Stimulated activated CD8-positive, alpha-beta memory T cell treated with anti-CD3 and anti-CD28 coated beads, Interleukin-2, amount 100 ng/mL, for 48 hours (primary cell): ENCODE measurements at regions not wholly inside any gene's neighbourhood (a gene's known extent, or its start where the extent isn't known, plus 50 kb on each side); places are given as distances from the start of the nearest gene placed in this dataset.
"Not testable (repeated sequence)": the region's sequence is repeated elsewhere in the genome, so short reads cannot be mapped to it uniquely, and the experiment has no call there.

Experiments
- DNase-seq, 2 donors: peaks; one replicate each; pipeline ENCODE4 v3.0.0-alpha.2; 2020; ENCODE audit warnings: low read depth in 2 of 2

DNA sequence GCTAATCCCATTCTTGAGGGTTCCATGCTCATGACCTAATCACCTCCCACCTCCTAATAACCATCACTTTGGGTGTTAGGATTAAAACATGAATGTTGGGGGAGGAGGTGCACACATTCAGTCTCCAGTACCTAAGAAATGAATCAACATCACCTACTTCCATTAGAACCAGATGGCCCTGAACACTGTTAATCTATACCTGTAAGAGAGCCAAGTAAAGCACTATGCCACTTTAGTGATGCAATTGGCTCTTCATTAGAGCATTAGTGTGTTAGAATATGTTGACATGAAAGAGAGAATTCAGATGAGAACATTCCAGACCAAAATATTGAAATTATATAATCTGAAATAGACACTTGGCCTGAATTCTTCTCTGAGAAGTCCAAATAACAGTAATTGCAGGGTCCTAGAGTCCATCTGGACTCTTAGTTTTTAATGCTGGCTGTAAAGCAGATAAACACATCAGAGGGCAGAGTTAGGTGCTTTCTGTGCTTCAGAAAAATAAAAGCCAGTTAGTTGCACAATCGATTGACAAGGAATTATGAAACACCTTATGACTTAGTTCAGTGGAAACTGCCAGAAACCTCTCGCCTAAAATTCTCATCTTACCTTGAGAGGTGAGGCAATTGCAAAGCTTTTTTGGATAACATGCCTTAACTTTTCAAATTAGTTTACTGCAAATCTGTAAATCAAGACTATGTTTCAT, 923.7 kb downstream of the SLC4A3 start:
- DNase-seq, result no peak

DNA sequence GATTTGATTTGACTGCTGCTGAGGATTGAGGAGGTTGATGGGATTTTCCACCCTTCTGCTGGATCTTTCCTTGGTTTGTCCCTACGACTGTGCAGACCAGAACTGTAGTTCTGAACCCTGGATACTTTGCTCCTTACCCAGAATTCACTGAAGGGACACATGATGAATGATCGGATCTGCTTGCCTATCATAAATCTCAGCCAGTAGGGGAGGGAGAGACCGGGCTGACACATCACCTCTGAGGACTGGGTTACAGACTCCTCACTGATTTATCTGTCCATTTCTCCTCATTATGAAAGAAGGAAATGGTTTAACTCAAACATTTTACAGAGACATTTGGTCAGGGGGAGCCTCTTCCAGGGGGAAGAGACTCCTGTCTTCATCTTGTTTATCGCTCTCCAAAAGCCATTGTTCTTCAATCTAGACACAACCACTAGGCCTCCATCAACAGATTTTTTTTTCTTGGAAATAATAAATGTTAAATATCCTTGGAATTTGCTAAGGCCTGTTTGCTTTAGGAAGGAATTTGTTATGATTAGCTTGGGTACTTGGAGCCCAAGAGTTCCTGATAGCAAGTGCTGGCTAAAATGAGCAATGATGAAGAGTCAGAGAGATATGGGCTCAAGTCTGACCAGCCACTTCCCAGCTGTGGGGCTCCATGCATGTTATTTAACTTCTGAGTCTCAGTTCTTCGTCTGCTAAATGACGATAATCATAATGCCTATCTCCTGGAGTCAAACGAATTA, 925.5 kb downstream of the SLC4A3 start:
- no peak for DNase-seq

DNA sequence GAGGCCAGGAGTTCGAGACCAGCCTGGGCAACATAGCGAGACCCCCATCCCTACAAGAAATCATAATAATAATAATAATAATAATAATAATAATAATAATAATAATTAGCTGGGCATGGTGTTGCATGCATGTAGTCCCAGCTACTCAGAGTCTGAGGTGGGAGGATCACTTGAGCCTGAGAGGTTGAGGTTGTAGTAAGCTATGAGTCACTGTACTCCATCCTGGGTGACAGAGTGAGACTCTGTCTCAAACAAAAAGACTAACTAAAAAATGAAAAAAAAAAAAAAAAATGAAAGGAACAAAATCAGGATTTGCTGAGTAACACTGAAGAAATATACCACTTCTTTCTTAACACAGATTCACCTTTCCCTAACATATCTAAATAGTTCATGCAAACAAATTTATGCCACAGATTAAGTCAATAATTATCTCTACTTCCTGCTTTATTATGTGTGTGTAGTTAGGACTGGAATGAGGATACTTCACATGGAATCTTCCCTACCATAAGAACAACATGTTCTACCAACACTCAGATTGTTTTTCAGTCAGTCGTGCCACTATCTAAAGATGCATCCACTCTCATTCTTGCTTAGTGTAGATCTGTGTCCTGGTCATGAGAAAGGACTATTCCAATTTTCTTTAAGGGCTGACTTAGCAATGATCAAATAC, 928.7 kb downstream of the SLC4A3 start:
- no peak for DNase-seq

DNA sequence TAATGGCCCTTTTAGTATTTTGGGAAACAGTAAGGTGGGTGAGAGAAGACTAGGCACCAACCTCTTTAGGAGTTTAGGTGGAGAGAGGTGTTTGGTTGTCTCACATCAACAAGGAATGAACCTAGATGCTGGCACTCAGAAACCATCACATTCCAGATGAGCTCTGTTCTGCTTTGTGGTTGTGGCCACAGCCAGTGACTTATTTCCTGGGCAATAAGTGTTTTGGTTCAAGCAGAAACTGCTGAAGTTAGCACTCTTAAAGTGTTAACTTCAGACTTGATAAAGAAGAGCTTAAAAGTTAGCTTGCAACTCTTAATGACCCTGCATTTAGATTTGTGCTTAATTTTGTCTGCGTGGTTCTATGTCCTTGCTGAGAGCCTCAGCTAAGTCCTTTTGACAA, 929.2 kb downstream of the SLC4A3 start:
- DNase-seq, result no peak

DNA sequence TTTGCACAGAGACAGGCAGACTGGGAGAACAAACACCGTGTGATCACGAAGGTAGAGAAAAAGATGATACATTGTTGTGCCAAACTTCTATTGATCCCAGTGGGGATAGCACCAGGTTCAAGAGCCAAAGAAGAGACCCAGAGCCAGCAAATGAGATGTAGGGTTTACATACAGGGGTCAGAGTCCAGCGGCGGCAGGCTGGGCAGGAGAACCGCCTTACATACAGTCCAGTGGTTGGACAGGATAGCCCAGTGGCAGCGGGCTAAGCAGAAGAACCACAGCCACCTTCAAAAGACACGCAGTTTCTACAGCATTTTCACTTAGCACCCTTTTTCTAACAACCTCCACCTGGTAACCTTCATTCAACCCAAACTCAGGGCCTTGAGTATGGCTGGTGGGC, 932.8 kb downstream of the SLC4A3 start:
- DNase-seq, result no peak

DNA sequence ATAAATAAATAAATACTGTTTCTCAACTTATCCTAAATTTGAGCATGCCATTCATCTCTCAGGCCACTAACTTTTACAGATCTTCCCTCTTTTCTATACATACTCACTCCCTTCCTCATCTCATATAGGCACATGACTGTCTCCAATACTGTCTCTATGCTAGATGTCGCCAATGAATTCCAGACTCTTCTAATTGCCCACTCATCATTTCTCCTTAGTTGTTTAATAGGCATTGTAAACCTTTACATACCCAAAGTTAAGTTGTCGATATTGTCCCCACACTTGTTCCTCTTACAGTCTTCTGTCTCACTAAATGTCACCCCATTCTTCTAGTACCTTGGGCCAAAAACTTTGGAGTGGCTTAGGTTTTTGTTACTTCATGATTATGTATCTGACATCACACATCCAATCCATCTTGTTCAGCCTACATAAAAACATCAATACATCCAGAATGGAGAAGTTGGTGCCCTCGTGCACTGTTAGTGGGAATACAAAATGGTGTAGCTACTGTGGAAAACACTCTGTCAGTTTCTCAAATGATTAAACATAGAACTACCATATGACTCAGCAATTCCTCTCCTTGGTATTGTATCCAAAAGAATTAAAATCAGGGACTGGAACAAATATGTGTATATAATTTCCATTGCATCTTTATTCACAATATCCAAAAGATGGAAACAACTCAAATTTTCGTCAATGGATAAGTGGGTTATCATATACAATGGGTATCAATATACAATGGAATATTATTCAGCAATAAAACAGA, 935.1 kb downstream of the SLC4A3 start:
- DNase-seq, result no peak

DNA sequence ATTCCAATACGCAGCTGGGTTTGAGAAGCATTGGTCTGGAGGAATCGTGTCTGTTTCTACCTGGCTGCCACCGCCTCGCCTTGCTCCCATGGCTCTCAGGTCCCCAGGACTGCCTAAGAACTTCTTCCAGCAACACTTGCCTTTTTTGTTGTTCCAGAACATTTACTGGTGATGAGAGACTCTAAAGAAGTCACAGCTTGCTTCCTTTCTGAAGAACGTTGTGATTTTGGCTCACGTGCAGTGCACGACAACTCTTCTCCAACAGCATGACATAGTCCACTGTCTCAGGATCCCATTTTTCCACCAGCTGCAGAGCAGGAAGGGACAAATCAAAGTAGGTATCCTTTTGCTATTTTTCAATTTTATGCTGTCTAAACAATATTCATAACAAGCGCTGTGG, 940.9 kb downstream of the SLC4A3 start:
- no peak for DNase-seq

DNA sequence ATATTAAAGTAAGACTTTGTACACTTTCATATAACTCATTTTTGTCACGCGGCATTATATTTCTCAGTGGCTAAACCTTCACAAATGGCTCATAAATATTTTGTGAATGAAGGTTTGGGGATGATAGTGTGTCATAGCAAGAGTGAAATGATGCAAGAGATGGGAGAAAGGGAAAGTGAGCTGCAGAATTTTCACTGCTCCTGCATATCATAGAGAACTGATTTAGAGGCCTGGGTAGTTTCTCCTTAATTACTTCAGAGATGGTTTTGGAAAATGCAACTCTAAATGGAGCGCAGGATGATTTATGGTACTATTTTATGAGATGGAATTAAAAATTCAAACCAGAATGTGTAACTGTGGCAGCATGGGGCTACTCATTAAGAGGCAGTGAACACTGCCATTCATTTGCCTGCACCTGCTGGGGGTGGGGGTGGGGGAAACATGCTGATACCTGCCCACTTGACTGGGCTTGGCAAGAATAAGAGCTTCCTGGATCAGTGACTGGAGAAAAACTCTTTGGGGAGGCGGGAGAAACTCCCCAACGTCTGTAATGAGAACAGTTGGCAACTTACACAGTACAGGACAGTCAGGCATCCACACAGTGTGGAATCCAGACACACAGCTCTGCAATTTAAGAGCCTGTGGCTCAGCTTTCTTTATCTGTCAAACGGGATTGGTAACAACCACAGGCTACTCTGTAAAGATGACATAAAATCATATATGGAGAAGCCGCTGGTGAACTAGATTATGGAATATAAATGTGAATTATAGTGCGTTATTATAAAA, 941.9 kb downstream of the SLC4A3 start:
- DNase-seq, result no peak

DNA sequence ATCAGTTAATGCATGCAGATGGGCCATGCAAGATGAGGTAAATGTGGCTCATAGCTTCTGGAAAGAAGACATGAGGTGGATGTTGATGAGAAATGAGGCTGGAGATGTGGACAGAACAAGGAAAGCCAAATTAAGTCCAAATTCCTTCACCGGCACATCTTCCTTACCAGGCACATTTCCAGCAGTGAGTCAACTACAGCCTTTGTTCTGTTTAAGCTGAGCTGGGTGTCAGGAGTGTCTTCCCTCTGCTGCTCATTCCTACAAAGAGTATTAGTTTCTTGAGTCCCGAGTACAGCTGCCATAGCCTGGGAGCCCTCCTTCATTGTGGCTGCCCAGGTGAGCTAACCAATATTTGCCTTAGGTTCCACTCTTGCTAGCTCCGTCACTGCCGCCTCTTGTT, 945.0 kb downstream of the SLC4A3 start:
- DNase-seq, result no peak

DNA sequence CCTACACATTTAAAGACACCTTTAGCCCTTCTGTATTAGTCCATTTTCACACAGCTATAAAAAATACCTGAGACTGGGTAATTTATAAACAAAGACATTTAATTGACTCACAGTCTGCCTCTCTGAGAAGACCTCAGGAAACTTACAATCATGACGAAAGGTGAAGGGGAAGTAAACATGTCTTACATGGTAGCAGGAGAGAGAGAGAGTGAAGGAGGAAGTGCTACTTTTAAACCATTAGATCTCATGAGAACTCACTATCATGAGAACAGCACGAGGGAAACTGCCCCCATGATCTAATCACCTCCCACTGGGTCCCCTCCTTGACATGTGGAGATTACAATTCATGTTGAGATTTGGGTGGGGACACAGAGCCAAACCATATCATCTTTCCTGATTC, 946.6 kb downstream of the SLC4A3 start:
- no peak for DNase-seq

DNA sequence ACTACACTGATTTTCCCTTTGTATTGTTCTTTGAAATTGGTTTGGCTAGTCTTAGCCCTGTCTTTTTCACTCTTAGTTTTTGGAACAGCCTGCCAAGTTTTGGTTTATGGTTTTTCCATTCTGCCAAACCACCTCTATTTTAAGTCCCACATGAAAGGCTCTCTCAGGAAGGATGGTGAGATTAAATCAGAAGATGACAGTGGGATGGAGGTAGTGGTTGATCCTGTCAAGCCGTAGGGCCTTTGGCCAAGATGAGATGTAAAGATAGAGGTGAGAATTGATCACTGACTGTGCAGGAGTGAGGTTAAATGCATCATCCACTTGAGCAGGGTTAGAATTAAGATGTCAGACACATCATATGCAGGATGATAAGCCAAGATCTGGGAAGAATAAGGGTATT, 948.5 kb downstream of the SLC4A3 start:
- DNase-seq, result no peak

DNA sequence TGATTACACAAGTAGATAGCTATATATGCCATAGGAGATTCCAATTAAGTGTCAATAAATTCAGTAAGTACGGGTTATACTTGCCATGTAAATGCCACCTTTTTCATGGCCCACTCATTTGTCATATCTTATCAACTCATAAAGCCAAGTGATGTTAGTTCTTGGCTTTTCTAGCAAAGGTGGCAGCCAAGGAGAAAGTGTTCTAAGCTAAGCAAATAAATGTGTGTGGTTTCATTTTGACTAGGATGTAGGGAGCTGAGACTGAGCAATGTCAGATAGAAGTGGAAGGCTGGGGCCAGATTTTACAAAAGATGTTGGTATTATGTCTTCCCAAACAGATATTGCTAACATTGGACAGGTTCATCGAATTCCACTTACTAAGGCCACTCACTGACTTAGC, 952.0 kb downstream of the SLC4A3 start:
- no peak for DNase-seq

DNA sequence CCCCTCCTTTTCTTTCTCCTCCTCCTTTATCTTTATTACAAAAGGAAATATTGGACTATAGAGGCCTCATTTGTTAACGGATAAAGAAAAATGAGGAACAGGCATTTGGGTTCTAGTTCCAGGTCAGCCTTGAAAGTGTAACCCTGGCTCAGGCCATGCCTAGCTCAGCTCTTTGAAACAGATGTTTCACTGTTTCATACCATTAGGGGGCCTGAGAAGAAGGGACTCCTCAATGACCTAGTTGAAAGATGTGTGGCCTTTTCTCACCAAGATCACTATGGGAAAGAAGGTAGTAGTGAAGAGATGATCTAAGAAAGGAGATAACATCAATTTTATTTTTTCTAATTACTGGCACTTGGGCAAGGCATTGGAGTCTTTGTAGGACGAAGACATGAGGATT, 952.7 kb downstream of the SLC4A3 start:
- DNase-seq, result no peak

DNA sequence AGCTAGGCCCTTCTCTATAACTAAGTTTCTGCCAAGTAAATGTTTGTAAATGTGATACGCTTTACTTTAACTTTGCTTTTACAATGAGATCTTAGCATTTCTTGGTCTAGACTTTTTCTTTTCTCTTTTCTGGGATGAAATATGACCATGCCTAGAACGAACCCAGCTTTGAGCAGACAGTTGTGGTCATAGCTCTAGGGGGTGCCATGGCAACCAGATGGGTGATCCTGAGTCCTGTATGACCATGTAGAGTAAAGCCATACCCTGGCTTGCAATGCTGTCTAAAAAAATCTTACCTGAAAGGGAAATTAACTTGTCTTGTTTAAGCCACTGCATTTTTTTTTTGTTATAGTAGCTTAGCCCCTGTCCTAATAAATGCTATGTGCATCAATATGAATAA, 956.3 kb downstream of the SLC4A3 start:
- DNase-seq, result no peak

DNA sequence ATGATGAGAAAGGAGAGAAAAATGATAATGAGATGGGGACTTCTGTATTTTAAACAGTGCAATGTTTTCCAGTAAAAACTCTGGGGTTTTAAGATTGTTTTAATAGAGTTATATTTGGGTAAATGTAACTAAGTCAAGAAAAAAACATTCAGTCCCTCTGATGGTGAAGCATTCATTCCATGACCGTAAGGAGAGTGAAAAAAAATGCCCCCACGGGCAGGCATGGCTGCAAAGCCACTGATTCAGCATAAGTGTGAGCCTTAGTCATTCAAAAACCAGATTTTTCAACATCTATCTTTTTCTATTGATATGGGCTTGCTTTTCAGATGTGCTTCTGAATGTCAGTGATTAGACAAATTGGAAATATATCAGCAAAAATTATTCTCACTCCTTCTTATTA, 957.8 kb downstream of the SLC4A3 start:
- no peak for DNase-seq

DNA sequence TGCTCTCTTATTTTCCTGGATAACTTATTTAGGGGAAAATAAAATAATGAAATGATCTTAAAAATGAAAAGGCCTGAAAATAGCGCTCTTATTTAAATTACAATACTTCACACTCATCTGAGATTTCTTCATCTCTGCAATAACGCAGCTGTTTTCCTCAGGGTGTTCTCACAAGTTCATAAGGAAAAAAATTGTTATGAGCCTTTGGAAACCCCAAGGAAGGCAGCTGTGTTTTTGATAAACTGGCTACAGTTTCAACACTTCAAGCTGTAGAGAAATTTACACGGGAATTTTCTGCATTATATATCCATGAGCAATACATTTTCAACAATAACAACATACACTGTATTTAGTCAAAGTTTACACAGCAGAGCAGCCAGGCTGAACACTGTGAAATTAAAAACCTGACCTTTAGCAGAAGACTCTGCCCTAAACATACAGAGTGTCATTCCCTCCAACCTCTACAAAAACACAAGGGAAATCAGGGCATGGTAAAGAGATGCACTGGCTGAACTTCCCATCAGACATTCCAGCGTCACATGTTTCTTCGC, 959.6 kb downstream of the SLC4A3 start:
- no peak for DNase-seq

DNA sequence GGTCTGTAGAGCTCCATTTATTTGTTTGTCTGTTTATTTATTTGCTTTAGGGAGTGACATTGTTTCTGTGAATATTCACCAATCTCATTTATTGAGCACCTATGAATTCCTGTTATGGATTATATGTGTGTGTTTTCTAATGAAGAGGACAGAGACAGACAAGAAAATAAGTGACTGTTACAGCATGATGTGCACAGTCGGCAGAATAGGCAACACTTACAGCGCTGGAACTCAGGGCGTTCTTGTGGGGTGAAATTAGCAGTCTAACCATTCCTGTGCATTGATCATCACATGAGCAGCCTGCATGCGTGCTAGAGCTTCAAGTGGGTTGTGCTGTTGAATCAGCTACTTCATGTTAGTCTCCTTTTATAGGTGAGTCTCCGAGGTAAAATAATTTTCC, 960.7 kb downstream of the SLC4A3 start:
- no peak for DNase-seq

DNA sequence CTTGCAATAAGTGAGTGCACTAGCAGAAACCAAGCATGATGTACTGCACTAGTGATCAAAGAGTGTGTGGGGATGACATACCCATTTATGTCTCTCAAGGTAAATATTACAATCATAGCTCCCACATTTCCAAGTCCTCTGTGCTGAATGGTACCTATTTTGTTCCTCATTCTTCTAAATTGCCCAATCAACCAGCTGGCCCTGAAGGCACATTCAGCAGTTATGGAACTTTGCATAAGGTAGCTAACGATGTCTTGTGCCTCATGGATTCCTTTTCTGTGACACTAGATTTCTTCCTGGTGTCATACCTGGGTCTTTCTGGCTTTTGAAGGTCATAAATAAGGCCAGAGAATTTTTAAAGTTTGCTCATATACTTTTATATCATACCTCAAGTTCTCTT, 963.0 kb downstream of the SLC4A3 start:
- DNase-seq, result no peak

DNA sequence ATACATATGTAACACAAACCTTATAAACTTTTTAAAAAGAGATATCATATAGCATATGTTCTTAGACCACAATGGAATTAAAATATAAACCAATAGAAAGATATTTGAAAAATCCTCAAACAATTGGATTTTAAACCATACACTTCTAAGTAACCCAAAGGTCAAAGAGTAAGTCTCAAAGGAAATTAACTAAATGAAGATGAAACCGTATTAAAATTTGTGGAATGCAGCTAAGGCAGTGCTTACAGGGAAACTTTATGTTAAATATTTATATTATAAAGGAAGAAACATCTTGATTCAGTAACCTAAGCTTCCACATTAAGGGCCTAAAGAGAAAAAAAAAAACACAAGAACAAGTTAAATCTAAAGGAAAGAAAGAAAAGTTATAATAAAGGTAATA, 966.1 kb downstream of the SLC4A3 start:
- no peak for DNase-seq

DNA sequence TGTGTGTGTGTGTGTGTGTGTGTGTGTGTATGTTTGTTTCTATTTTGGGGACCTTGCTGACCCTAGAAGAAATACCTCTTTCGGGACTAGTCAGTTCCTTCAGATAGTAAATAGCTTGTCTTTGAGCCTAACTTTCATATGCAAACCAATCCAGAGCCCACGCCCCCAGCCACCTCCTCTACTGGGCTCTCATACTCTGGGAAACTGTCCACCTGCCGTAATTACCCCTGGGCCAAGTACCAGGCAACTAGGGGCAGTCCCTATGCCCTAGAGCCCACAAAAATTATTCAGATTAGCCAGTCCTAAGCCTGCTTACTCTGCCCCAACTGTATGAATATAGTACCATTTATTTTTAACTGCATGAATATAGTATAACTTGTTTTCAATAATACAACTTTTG, 970.4 kb downstream of the EPHA4 start:
- DNase-seq, result no peak

DNA sequence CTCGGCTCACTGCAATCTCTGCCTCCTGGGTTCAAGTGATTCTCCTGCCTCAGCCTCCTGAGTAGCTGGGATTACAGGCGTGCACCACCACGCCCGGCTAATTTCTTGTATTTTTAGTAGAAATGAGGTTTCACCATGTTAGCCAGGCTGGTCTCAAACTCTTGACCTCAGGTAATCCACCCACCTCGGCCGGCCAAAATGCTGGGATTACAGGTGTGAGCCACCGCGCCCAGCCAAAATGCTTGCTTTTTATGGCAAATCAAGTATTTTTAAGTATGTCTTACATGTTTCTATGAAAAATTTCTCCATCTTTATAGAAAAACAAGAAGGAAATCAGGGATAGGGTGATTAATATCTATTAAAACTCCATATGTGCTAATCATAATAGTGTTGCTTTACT, 959.1 kb downstream of the EPHA4 start:
- DNase-seq, result not testable (repeated sequence)
